Activated B cell treated with CpG ODN at 0.5 μM for 24 hours (primary cell): ENCODE measurements at regions not wholly inside any gene's neighbourhood (a gene's known extent, or its start where the extent isn't known, plus 50 kb on each side); places are given as distances from the start of the nearest gene placed in this dataset.
"Not testable (repeated sequence)": the region's sequence is repeated elsewhere in the genome, so short reads cannot be mapped to it uniquely, and the experiment has no call there.

Experiments used
- ATAC-seq: fragments of 200-7000 bp; cut with Tn5 transposase; one replicate; pipeline ENCODE4 v1.10.0; 2021; ENCODE audit warnings: low read depth, mild to moderate bottlenecking, moderate library complexity
- CTCF ChIA-PET: fragments of 350-600 bp; sonication (Branson Sonifier 250); formaldehyde crosslinking; loops from one replicate; lab custom pipeline; 2021; ENCODE audit warnings: antibody characterized with exemption; lab: Charles Lee
- POLR2A ChIA-PET: fragments of 350-600 bp; sonication (Branson Sonifier 250); formaldehyde crosslinking; loops from one replicate; lab custom pipeline; 2021; ENCODE audit warnings: antibody characterized with exemption; lab: Charles Lee
- DNase-seq: peaks from one replicate; pipeline ENCODE4 v3.0.0; 2022
- H3K27ac Mint-ChIP-seq: one replicate; pipeline ENCODE4 v1.8.0; 2020; ENCODE audit warnings: mixed read lengths
- H3K27me3 Mint-ChIP-seq: one replicate; pipeline ENCODE4 v1.8.0; 2021; ENCODE audit warnings: mixed read lengths
- H3K36me3 Mint-ChIP-seq: one replicate; pipeline ENCODE4 v1.8.0; 2021; ENCODE audit warnings: low read depth, mixed read lengths
- H3K4me1 Mint-ChIP-seq: one replicate; pipeline ENCODE4 v1.8.0; 2021; ENCODE audit warnings: mixed read lengths
- H3K4me3 Mint-ChIP-seq: one replicate; pipeline ENCODE4 v1.8.0; 2020; ENCODE audit warnings: mild to moderate bottlenecking, mixed read lengths
- H3K9me3 Mint-ChIP-seq: one replicate; pipeline ENCODE4 v1.8.0; 2020; ENCODE audit warnings: mixed read lengths
- CTCF ChIP-seq: fragments of 200-600 bp; IDR thresholded peaks from one replicate; pipeline ENCODE4 v1.8.0; 2022; ENCODE audit warnings: antibody characterized with exemption, mild to moderate bottlenecking
- intact Hi-C: fragments of 100-400 bp; cut with micrococcal nuclease; formaldehyde crosslinking; loops from one replicate; pipeline ENCODE4 v1.15.1; 2024

DNA sequence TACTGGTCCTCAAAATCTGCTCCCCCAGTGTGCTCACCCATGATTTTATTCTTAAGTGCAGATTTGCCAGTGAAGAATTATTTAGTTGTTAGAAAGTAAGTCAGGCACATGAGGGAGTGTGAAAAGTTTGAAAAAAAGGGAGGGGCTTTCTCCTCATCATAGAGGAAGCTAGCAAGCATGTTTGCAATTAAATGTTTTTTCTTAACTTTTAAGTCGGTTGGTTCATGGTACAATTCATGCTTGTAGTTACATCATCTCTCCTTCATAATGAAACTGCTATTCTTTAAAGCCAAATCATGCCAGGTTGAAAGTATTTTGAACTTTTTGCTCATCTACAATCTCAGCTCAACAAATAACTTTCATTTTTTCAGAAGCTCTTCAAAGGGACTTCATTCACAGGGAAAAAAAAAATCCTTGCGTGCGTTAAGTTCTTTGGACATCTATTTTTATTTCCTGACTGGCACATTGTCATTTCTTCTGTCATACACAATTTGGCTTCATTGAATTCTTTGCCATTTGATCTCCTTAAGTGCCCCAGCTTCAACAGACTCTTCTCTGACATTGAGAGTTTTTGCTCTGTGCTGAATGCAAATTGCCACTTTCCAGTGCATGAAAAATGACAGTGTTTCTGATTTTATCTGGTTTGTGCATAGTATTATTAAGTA lies 456.9 kb downstream of the TMEM232 start:
- POLR2A ChIA-PET, result no interaction called here
- Mint-ChIP-seq H3K4me1 (no peaks in the 10 kb centered on the region), H3K27me3 (no peaks in the 10 kb centered on the region), H3K36me3 (no peaks in the 10 kb centered on the region), H3K4me3 (no peak overlapping the region), H3K27ac (no peak overlapping the region), H3K9me3 (peaks cover 2% of the 10 kb centered on the region)
- intact Hi-C loops, result no loop called here
- TF ChIP-seq CTCF, result no peak
- DNase-seq, result no peak
- CTCF ChIA-PET, result no interaction called here
- ATAC-seq, result no peak

GRCh38 chr5:110275878-110276277 lies 450.6 kb downstream of the TMEM232 start:
- ChIA-PET CTCF (no interaction called here), POLR2A (no interaction called here)
- no peak for ATAC-seq
- Mint-ChIP-seq H3K36me3 (no peaks in the 10 kb centered on the region), H3K4me1 (no peaks in the 10 kb centered on the region), H3K27me3 (no peaks in the 10 kb centered on the region), H3K27ac (no peak overlapping the region), H3K4me3 (no peak overlapping the region), H3K9me3 (peaks cover 12% of the 10 kb centered on the region)
- intact Hi-C loops, result no loop called here
- no peak for DNase-seq
- TF ChIP-seq CTCF, result no peak

DNA sequence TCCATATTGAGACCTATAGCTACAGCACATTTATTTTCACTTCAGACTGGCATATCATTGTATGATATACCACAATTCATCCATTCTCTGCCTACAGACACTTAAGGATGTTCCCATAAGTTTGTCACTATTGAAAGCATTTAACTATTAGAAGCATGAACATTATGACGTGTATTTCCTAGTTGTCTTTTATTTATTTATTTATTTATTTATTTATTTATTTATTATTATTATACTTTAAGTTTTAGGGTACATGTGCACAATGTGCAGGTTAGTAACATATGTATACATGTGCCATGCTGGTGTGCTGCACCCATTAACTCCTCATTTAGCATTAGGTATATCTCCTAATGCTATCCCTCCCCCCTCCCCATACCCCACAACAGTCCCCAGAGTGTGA lies 448.0 kb downstream of the TMEM232 start:
- POLR2A ChIA-PET, H3K4me1 Mint-ChIP-seq, DNase-seq, ATAC-seq, H3K4me3 Mint-ChIP-seq, intact Hi-C loops, H3K27ac Mint-ChIP-seq, CTCF ChIA-PET, H3K27me3 Mint-ChIP-seq, H3K36me3 Mint-ChIP-seq: not testable (repeated sequence)
- H3K9me3 Mint-ChIP-seq, result peaks cover 15% of the 10 kb centered on the region

- POLR2A ChIA-PET, H3K4me3 Mint-ChIP-seq, intact Hi-C loops, ATAC-seq, H3K4me1 Mint-ChIP-seq, CTCF ChIA-PET, DNase-seq, H3K27ac Mint-ChIP-seq, H3K36me3 Mint-ChIP-seq, H3K27me3 Mint-ChIP-seq: not testable (repeated sequence)
- H3K9me3 Mint-ChIP-seq, result peaks cover 19% of the 10 kb centered on the region
Observed at GRCh38 chr5:110284121-110284520, 442.4 kb downstream of the TMEM232 start.

- CTCF ChIA-PET, result no interaction called here
- no peak for TF ChIP-seq CTCF
- no peak for DNase-seq
- H3K27me3 Mint-ChIP-seq, result no peaks in the 10 kb centered on the region
- H3K36me3 Mint-ChIP-seq, result no peaks in the 10 kb centered on the region
- POLR2A ChIA-PET, result no interaction called here
- no peak overlapping the region for H3K27ac Mint-ChIP-seq
- intact Hi-C loops, result no loop called here
- H3K9me3 Mint-ChIP-seq, result peaks cover 12% of the 10 kb centered on the region
- no peak overlapping the region for H3K4me3 Mint-ChIP-seq
- H3K4me1 Mint-ChIP-seq, result no peaks in the 10 kb centered on the region
- ATAC-seq, result no peak
Observed at GRCh38 chr5:110288766-110289511, 437.5 kb downstream of the TMEM232 start.

DNA sequence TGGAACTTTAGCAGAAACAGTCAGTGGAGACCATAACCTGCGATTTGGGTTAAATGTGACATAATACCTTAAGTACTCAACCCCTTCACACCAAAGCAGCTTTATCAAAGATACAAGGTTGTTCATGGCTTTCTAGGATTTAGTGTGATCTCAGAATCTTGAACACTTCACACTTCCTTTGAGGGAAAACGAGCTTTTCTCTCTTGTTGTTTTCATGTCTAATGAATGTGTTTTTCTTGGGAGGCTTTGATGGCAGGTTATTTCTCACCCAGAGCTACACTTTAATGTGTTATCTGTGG lies 437.0 kb downstream of the TMEM232 start:
- intact Hi-C loops, result no loop called here
- no peak for DNase-seq
- TF ChIP-seq CTCF, result no peak
- ChIA-PET CTCF (no interaction called here), POLR2A (no interaction called here)
- Mint-ChIP-seq H3K9me3 (peaks cover 12% of the 10 kb centered on the region), H3K36me3 (no peaks in the 10 kb centered on the region), H3K4me3 (no peak overlapping the region), H3K27ac (no peak overlapping the region), H3K27me3 (no peaks in the 10 kb centered on the region), H3K4me1 (no peaks in the 10 kb centered on the region)
- no peak for ATAC-seq
